ENCODE measurements at regions not wholly inside any gene's neighbourhood (a gene's known extent, or its start where the extent isn't known, plus 50 kb on each side); places are given as distances from the start of the nearest gene placed in this dataset.
"Not testable (repeated sequence)": the region's sequence is repeated elsewhere in the genome, so short reads cannot be mapped to it uniquely, and the experiment has no call there.

- Histone ChIP-seq H3K27me3 (ENCODE audit: low read depth, low read length) (no peaks in the 10 kb centered on the region), H3K4me1 (ENCODE audit: control insufficient read depth in 1 of 2, insufficient read depth in 2 of 2, low read length in 2 of 2) (no peaks in the 10 kb centered on the region), H3K4me3 (ENCODE audit: low read depth in 1 of 2, low read length in 2 of 2) (no peak overlapping the region), H3K36me3 (ENCODE audit: control insufficient read depth in 1 of 2, insufficient read depth in 2 of 2, low read length in 2 of 2) (no peaks in the 10 kb centered on the region), H3K27ac (ENCODE audit: low read length) (no peak overlapping the region), H3K9me3 (ENCODE audit: control insufficient read depth in 1 of 2, low read length in 2 of 2) (no peaks in the 10 kb centered on the region)
Observed at GRCh38 chr20:48035961-48036731, 250.9 kb upstream of the SULF2 start.

GRCh38 chr20:48034751-48035150 is 249.5 kb upstream of the SULF2 start:
- no peak overlapping the region for H3K4me3 ChIP-seq (ENCODE audit: low read depth in 1 of 2, low read length in 2 of 2)

GRCh38 chr20:48033005-48033404 is 247.7 kb upstream of the SULF2 start:
- not testable (repeated sequence) for H3K36me3 ChIP-seq (ENCODE audit: control insufficient read depth in 1 of 2, insufficient read depth in 2 of 2, low read length in 2 of 2); H3K4me1 ChIP-seq (ENCODE audit: control insufficient read depth in 1 of 2, insufficient read depth in 2 of 2, low read length in 2 of 2); H3K9me3 ChIP-seq (ENCODE audit: control insufficient read depth in 1 of 2, low read length in 2 of 2); H3K27ac ChIP-seq (ENCODE audit: low read length); H3K27me3 ChIP-seq (ENCODE audit: low read depth, low read length); H3K4me3 ChIP-seq (ENCODE audit: low read depth in 1 of 2, low read length in 2 of 2)

More at GRCh38 chr20:48034751-48035150, 249.5 kb upstream of the SULF2 start:
- Histone ChIP-seq H3K27ac (ENCODE audit: low read length) (no peak overlapping the region), H3K36me3 (ENCODE audit: control insufficient read depth in 1 of 2, insufficient read depth in 2 of 2, low read length in 2 of 2) (no peaks in the 10 kb centered on the region), H3K9me3 (ENCODE audit: control insufficient read depth in 1 of 2, low read length in 2 of 2) (no peaks in the 10 kb centered on the region), H3K27me3 (ENCODE audit: low read depth, low read length) (no peaks in the 10 kb centered on the region), H3K4me1 (ENCODE audit: control insufficient read depth in 1 of 2, insufficient read depth in 2 of 2, low read length in 2 of 2) (no peaks in the 10 kb centered on the region)

GRCh38 chr20:48031122-48031521 is 245.8 kb upstream of the SULF2 start:
- Histone ChIP-seq H3K36me3 (ENCODE audit: control insufficient read depth in 1 of 2, insufficient read depth in 2 of 2, low read length in 2 of 2) (no peaks in the 10 kb centered on the region), H3K4me1 (ENCODE audit: control insufficient read depth in 1 of 2, insufficient read depth in 2 of 2, low read length in 2 of 2) (no peaks in the 10 kb centered on the region), H3K27me3 (ENCODE audit: low read depth, low read length) (no peaks in the 10 kb centered on the region), H3K4me3 (ENCODE audit: low read depth in 1 of 2, low read length in 2 of 2) (no peak overlapping the region), H3K9me3 (ENCODE audit: control insufficient read depth in 1 of 2, low read length in 2 of 2) (no peaks in the 10 kb centered on the region), H3K27ac (ENCODE audit: low read length) (no peak overlapping the region)

GRCh38 chr20:48026981-48027592 is 241.8 kb upstream of the SULF2 start:
- Histone ChIP-seq H3K4me3 (ENCODE audit: low read depth in 1 of 2, low read length in 2 of 2) (no peak overlapping the region), H3K36me3 (ENCODE audit: control insufficient read depth in 1 of 2, insufficient read depth in 2 of 2, low read length in 2 of 2) (no peaks in the 10 kb centered on the region), H3K27ac (ENCODE audit: low read length) (no peak overlapping the region), H3K9me3 (ENCODE audit: control insufficient read depth in 1 of 2, low read length in 2 of 2) (no peaks in the 10 kb centered on the region), H3K4me1 (ENCODE audit: control insufficient read depth in 1 of 2, insufficient read depth in 2 of 2, low read length in 2 of 2) (no peaks in the 10 kb centered on the region), H3K27me3 (ENCODE audit: low read depth, low read length) (no peaks in the 10 kb centered on the region)

GRCh38 chr20:48025661-48026060 is 240.4 kb upstream of the SULF2 start:
- Histone ChIP-seq H3K27me3 (ENCODE audit: low read depth, low read length) (no peaks in the 10 kb centered on the region), H3K4me3 (ENCODE audit: low read depth in 1 of 2, low read length in 2 of 2) (no peak overlapping the region), H3K27ac (ENCODE audit: low read length) (no peak overlapping the region), H3K36me3 (ENCODE audit: control insufficient read depth in 1 of 2, insufficient read depth in 2 of 2, low read length in 2 of 2) (no peaks in the 10 kb centered on the region), H3K9me3 (ENCODE audit: control insufficient read depth in 1 of 2, low read length in 2 of 2) (no peaks in the 10 kb centered on the region), H3K4me1 (ENCODE audit: control insufficient read depth in 1 of 2, insufficient read depth in 2 of 2, low read length in 2 of 2) (no peaks in the 10 kb centered on the region)

GRCh38 chr20:48025051-48025515 is 239.8 kb upstream of the SULF2 start:
- Histone ChIP-seq H3K4me1 (ENCODE audit: control insufficient read depth in 1 of 2, insufficient read depth in 2 of 2, low read length in 2 of 2) (no peaks in the 10 kb centered on the region), H3K36me3 (ENCODE audit: control insufficient read depth in 1 of 2, insufficient read depth in 2 of 2, low read length in 2 of 2) (no peaks in the 10 kb centered on the region), H3K4me3 (ENCODE audit: low read depth in 1 of 2, low read length in 2 of 2) (no peak overlapping the region), H3K9me3 (ENCODE audit: control insufficient read depth in 1 of 2, low read length in 2 of 2) (no peaks in the 10 kb centered on the region), H3K27me3 (ENCODE audit: low read depth, low read length) (no peaks in the 10 kb centered on the region), H3K27ac (ENCODE audit: low read length) (no peak overlapping the region)

GRCh38 chr20:48024539-48024938 is 239.3 kb upstream of the SULF2 start:
- Histone ChIP-seq H3K27ac (ENCODE audit: low read length) (no peak overlapping the region), H3K9me3 (ENCODE audit: control insufficient read depth in 1 of 2, low read length in 2 of 2) (no peaks in the 10 kb centered on the region), H3K36me3 (ENCODE audit: control insufficient read depth in 1 of 2, insufficient read depth in 2 of 2, low read length in 2 of 2) (no peaks in the 10 kb centered on the region), H3K4me1 (ENCODE audit: control insufficient read depth in 1 of 2, insufficient read depth in 2 of 2, low read length in 2 of 2) (no peaks in the 10 kb centered on the region), H3K27me3 (ENCODE audit: low read depth, low read length) (no peaks in the 10 kb centered on the region), H3K4me3 (ENCODE audit: low read depth in 1 of 2, low read length in 2 of 2) (no peak overlapping the region)

- H3K36me3 ChIP-seq (ENCODE audit: control insufficient read depth in 1 of 2, insufficient read depth in 2 of 2, low read length in 2 of 2); H3K27me3 ChIP-seq (ENCODE audit: low read depth, low read length); H3K9me3 ChIP-seq (ENCODE audit: control insufficient read depth in 1 of 2, low read length in 2 of 2); H3K4me3 ChIP-seq (ENCODE audit: low read depth in 1 of 2, low read length in 2 of 2); H3K27ac ChIP-seq (ENCODE audit: low read length); H3K4me1 ChIP-seq (ENCODE audit: control insufficient read depth in 1 of 2, insufficient read depth in 2 of 2, low read length in 2 of 2): not testable (repeated sequence)
Observed at GRCh38 chr20:48020696-48021095, 235.4 kb upstream of the SULF2 start.

- Histone ChIP-seq H3K27me3 (ENCODE audit: low read depth, low read length) (no peaks in the 10 kb centered on the region), H3K4me3 (ENCODE audit: low read depth in 1 of 2, low read length in 2 of 2) (no peak overlapping the region), H3K9me3 (ENCODE audit: control insufficient read depth in 1 of 2, low read length in 2 of 2) (no peaks in the 10 kb centered on the region), H3K27ac (ENCODE audit: low read length) (no peak overlapping the region), H3K36me3 (ENCODE audit: control insufficient read depth in 1 of 2, insufficient read depth in 2 of 2, low read length in 2 of 2) (no peaks in the 10 kb centered on the region), H3K4me1 (ENCODE audit: control insufficient read depth in 1 of 2, insufficient read depth in 2 of 2, low read length in 2 of 2) (no peaks in the 10 kb centered on the region)
Observed at GRCh38 chr20:48019940-48020339, 234.7 kb upstream of the SULF2 start.

GRCh38 chr20:48019496-48019895 is 234.2 kb upstream of the SULF2 start:
- H3K36me3 ChIP-seq (ENCODE audit: control insufficient read depth in 1 of 2, insufficient read depth in 2 of 2, low read length in 2 of 2): no peaks in the 10 kb centered on the region
- no peak overlapping the region for H3K27ac ChIP-seq (ENCODE audit: low read length)
- no peaks in the 10 kb centered on the region for H3K9me3 ChIP-seq (ENCODE audit: control insufficient read depth in 1 of 2, low read length in 2 of 2)
- H3K4me1 ChIP-seq (ENCODE audit: control insufficient read depth in 1 of 2, insufficient read depth in 2 of 2, low read length in 2 of 2): no peaks in the 10 kb centered on the region
- H3K27me3 ChIP-seq (ENCODE audit: low read depth, low read length): no peaks in the 10 kb centered on the region
- H3K4me3 ChIP-seq (ENCODE audit: low read depth in 1 of 2, low read length in 2 of 2): no peak overlapping the region

GRCh38 chr20:48018851-48019250 is 233.6 kb upstream of the SULF2 start:
- H3K27ac ChIP-seq (ENCODE audit: low read length); H3K36me3 ChIP-seq (ENCODE audit: control insufficient read depth in 1 of 2, insufficient read depth in 2 of 2, low read length in 2 of 2); H3K4me1 ChIP-seq (ENCODE audit: control insufficient read depth in 1 of 2, insufficient read depth in 2 of 2, low read length in 2 of 2); H3K9me3 ChIP-seq (ENCODE audit: control insufficient read depth in 1 of 2, low read length in 2 of 2); H3K4me3 ChIP-seq (ENCODE audit: low read depth in 1 of 2, low read length in 2 of 2); H3K27me3 ChIP-seq (ENCODE audit: low read depth, low read length): not testable (repeated sequence)

All from muscle layer of duodenum (tissue), 2 donors.